Stimulated activated CD4-positive, alpha-beta T cell treated with anti-CD3 and anti-CD28 coated beads, Interleukin-12 subunit alpha, Interleukin-12 subunit beta, amount 100 ng/mL, for 48 hours (primary cell): ENCODE measurements at regions not wholly inside any gene's neighbourhood (a gene's known extent, or its start where the extent isn't known, plus 50 kb on each side); places are given as distances from the start of the nearest gene placed in this dataset.

Experiments
- DNase-seq, 3 donors: peaks; one replicate each; pipeline ENCODE4 v3.0.0-alpha.2; 2020; ENCODE audit warnings: low read depth in 2 of 3, low spot score in 1 of 3

- no peak for DNase-seq
Observed at GRCh38 chr9:14399756-14400657, 86.1 kb upstream of the NFIB start.

- no peak for DNase-seq
Observed at GRCh38 chr9:14398473-14398872, 84.5 kb upstream of the NFIB start.

- DNase-seq, result no peak
Observed at GRCh38 chr9:14396171-14396570, 82.2 kb upstream of the NFIB start.

GRCh38 chr9:14395317-14396082, 81.6 kb upstream of the NFIB start:
- DNase-seq, result no peak

GRCh38 chr9:14393418-14393817, 79.5 kb upstream of the NFIB start:
- no peak for DNase-seq

GRCh38 chr9:14391620-14392019, 77.7 kb upstream of the NFIB start:
- DNase-seq, result no peak

GRCh38 chr9:14389657-14390056, 75.7 kb upstream of the NFIB start:
- DNase-seq, result no peak

- DNase-seq, result no peak
Observed at GRCh38 chr9:14389146-14389545, 75.2 kb upstream of the NFIB start.

GRCh38 chr9:14383773-14384172, 69.8 kb upstream of the NFIB start:
- DNase-seq, result no peak

GRCh38 chr9:14383294-14383693, 69.4 kb upstream of the NFIB start:
- no peak for DNase-seq

- DNase-seq, result no peak
Observed at GRCh38 chr9:14380061-14380836, 66.3 kb upstream of the NFIB start.

GRCh38 chr9:14379280-14379679, 65.3 kb upstream of the NFIB start:
- no peak for DNase-seq

GRCh38 chr9:14373706-14374105, 59.8 kb upstream of the NFIB start:
- no peak for DNase-seq

GRCh38 chr9:14373336-14373666, 59.4 kb upstream of the NFIB start:
- DNase-seq, result no peak

- no peak for DNase-seq
Observed at GRCh38 chr9:14372437-14373335, 58.7 kb upstream of the NFIB start.

GRCh38 chr9:14369011-14369410, 55.1 kb upstream of the NFIB start:
- DNase-seq, result no peak

- no peak for DNase-seq
Observed at GRCh38 chr9:14366076-14366475, 52.1 kb upstream of the NFIB start.

- no peak for DNase-seq
Observed at GRCh38 chr9:14365670-14366069, 51.7 kb upstream of the NFIB start.
